ENCODE measurements at regions not wholly inside any gene's neighbourhood (a gene's known extent, or its start where the extent isn't known, plus 50 kb on each side); places are given as distances from the start of the nearest gene placed in this dataset.

DNA sequence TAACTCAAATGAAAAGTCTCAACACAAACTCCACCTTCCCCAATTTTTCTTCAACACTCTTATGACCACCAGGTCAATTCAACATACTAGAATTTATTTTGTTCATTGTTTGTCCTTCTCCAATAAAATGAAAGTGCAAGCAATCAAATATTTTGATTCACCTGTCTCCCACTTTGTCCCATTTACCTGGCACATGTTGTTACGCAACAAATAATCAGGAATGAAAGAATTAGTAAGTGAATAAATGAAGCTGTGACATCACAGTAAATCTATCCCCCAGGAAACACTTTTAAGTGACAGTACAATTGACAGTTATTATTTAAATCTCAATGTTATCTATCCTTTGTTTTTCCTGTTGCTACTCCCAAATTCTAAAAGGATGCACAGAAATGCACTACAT is 393.7 kb upstream of the OPRM1 start:
- DNase-seq (ENCODE audit: low read depth in 1 of 2, low spot score in 1 of 2), result no peak

- DNase-seq (ENCODE audit: low read depth in 1 of 2, low spot score in 1 of 2), result no peak
Observed at GRCh38 chr6:153644000-153644399, 395.0 kb upstream of the OPRM1 start.

- no peak for DNase-seq (ENCODE audit: low read depth in 1 of 2, low spot score in 1 of 2)
Observed at GRCh38 chr6:153634416-153634815, 404.6 kb upstream of the OPRM1 start.

DNA sequence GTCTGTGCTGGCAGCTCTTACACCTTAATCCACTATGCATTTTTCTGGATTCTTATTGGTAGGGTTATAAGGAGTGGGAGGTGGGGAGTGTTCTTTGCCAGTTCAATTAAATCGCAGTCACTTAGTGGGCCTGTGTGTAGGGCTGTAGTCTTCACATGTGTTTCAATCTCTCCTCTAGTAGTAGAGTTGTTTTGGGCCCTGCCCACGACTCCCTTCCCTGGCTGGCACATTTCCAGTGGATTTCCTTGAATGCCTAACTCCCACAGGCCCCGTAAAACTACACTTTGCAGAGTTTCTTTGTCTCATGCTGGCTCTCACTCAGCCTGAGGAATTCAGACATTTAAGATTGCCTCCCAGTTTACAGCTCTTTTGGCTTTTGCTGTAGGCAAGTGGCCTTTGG is 414.0 kb upstream of the OPRM1 start:
- no peak for DNase-seq (ENCODE audit: low read depth in 1 of 2, low spot score in 1 of 2)

DNA sequence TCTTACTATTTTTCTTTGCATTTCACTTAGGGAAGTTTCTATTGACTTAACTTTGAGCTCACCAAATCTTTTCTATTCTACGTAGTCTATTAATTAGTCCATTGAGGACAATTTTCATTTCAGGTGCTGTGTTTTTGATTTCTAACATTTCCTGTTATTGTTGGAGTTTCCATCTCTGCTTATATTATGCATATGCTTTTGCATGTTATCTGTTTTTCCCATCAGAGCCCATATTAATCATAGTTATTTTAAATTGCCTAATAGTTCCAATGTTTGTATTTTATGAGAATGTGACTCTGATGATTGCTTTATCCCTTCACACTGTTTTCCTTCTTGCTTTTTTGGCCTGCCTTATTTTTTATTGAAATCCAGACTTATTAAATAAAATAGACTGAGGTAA is 414.5 kb upstream of the OPRM1 start:
- DNase-seq (ENCODE audit: low read depth in 1 of 2, low spot score in 1 of 2), result no peak

DNA sequence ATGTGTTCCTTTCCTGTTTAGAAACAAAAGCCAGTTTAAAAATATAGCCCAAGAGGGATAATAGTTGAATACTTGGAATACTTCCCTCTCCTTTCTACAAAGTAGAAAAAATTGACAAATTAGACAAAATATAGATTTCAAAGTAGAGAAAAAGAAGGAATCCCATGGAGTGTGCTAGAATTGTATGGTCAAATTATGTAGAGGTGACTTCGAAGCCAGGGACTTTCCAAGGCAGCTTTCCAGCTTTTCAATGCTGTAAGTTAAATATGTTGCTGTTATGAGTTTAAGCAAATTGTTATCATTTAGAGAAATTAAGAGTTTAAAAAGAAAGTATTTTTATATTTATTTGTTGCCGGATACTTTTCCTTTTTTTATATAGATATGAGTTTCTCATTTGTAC is 415.5 kb upstream of the OPRM1 start:
- no peak for DNase-seq (ENCODE audit: low read depth in 1 of 2, low spot score in 1 of 2)

DNA sequence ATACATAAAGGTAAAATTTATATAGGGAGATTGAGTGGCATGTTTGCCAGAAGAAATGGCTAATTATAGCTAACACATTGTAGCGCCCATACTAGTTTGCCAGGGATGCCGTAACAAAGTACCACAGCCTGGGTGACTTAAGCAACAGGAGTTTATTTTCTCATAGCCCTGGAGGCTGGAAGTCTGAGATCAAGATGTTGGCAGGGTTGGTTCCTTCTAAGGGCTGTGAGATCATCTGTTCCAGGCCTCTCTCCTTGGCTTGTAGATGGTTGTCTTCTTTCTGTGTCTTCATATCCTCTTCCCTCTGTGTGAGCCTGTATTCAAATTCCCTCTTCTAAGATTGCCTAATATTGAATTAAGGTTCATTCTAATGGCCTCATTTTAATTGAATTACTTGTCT is 417.5 kb upstream of the OPRM1 start:
- no peak for DNase-seq (ENCODE audit: low read depth in 1 of 2, low spot score in 1 of 2)

DNA sequence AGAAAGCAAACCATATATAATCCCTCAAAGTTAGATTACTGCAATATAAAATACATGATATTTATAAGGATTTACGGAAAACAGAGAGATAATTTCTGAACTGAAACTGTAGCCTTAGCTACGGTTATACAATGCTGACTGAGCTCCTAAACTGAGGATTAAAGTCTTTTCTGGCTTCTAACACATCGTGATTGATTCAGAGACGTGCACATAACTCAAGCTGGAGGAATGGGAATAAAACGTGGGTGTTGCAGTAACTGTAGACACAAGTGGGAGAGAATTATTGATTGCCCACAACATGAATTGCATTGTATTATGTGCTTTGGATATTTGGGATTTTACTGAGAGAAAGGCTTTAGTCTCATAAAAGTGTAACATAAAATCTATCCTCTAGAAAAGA is 418.0 kb upstream of the OPRM1 start:
- no peak for DNase-seq (ENCODE audit: low read depth in 1 of 2, low spot score in 1 of 2)

DNA sequence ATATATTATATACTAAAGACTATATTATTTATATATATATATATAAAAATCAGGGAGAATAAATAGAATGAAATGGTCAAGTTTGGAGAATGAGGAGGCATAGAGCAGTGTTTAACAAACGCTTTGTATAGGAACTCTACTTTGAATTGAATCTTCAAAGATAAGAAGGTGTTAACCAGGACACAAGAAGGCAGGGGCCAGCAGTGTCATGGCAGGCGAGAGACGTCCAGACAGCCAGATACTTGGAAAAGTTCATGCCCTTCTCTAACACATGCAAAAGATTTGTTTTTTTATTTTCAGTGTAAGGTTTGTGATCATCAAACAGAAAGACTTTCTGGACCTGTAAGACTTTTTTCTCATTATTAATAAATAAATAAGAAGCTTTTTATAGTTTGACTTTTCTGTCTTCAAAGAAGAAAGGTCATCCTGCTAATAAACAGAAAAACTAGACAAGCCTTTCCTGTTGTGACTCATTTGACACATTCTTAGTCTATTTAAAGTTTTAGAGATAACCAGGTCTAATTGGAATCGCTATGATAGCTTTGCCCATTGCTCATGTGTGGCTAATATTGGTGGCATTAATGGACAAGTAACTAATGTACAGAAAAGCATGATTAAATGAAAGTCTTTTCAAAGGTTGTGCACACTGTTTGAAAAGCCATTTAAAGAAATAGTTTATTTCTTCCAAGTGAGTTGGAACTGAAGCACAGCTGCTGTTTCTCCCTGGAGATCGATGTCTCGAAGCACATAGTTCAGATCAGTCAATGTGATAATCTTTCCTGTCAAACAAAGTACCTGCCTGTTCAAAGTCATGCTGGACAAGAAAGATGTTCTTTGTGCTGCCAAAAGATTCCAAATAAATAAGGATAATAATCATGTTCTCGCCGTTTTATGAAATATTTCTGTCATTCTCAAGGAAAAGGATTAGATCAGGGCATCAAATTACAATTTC is 420.4 kb upstream of the OPRM1 start:
- no peak for DNase-seq (ENCODE audit: low read depth in 1 of 2, low spot score in 1 of 2)

GRCh38 chr6:153616506-153616905 is 422.5 kb upstream of the OPRM1 start:
- DNase-seq (ENCODE audit: low read depth in 1 of 2, low spot score in 1 of 2), result no peak

DNA sequence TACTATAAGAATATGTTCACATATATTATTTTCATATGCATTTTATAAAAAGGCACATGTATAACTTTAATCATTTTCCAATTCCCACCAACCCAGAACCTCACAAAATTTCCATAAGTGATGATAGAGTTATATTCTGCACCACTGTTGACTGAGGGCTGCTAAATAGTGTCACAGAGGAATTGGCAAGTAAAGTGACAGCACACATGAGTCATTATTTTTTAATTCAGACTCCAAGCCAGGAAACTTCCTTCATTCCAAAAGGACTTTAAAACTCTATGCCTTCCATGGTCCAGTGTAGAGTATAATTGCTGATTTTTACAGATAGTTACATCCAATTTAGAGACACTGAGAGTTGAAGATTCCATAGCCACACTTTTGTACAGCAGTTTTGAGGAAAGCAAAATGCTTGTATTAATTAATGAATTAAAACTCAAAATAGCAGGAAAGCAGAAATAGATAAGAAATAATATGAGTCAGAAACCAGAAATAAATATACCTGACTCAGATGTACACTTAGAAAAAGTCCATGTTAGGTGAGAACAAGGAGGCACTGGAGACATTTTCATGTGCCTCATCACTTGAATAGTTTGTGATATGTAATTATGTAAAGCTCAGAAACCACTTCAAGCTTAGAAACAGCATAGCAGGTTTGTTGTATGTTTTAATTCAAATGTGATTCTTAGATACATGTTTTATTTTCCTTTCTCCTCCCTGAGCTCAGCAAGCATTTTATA is 425.2 kb upstream of the OPRM1 start:
- no peak for DNase-seq (ENCODE audit: low read depth in 1 of 2, low spot score in 1 of 2)

- DNase-seq (ENCODE audit: low read depth in 1 of 2, low spot score in 1 of 2), result no peak
Observed at GRCh38 chr6:153602401-153602800, 436.6 kb upstream of the OPRM1 start.

DNA sequence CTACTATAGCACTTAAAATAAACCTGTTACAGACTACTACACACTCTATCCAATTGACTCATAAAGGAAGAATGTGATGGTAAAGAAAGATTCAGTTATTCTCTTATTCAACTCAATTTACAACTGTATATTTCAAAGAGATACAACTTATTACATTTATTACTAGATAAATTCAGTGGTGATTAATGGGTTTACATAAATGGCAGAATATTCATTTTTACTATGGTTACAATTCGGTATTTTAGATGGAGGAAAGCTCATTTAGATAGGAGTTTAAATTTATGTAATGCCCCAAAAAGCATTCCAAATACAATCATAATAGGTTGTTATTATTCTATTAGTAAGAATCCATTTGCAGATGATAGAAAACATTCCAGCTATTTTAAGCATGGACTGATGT is 439.1 kb upstream of the OPRM1 start:
- DNase-seq (ENCODE audit: low read depth in 1 of 2, low spot score in 1 of 2), result no peak

- DNase-seq (ENCODE audit: low read depth in 1 of 2, low spot score in 1 of 2), result no peak
Observed at GRCh38 chr6:153595903-153596302, 443.1 kb upstream of the OPRM1 start.

DNA sequence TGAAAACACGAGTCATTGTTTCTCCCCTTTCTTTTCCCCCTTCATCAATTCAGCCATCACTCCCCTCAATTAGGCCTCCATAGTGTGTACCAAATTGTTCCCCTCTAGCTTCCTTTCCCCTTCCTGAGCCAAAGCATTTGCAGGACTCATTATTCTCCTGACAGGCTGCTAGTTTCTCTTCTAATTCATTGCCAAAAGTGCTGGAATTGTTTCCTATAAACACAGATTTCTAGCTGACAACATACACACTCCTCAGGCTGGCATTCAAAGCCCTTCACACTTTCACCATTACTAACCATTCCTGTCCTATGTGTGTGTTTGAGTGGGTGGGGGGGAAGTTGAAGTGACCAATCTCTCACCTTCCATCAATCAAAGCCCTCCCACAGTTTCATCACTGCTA is 444.2 kb upstream of the OPRM1 start:
- DNase-seq (ENCODE audit: low read depth in 1 of 2, low spot score in 1 of 2), result no peak

DNA sequence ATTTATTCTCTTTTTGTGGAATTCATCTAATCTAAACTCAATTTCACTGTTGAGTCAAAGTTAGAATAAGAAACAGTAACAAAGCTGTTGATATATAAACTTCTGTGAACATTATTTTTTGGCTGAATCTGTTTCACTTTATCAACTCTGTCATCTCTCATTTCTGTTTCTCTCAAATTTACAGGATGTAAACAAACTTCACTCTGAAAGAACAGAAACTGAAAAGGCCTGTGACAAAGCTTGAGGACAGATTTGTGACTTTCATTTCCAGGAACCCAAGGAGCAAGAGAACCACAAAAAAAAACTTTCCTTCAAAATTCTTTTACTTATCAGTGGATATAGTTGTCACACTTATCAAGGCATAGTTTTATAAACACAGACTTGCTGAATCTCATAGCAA is 447.9 kb upstream of the OPRM1 start:
- no peak for DNase-seq (ENCODE audit: low read depth in 1 of 2, low spot score in 1 of 2)

DNA sequence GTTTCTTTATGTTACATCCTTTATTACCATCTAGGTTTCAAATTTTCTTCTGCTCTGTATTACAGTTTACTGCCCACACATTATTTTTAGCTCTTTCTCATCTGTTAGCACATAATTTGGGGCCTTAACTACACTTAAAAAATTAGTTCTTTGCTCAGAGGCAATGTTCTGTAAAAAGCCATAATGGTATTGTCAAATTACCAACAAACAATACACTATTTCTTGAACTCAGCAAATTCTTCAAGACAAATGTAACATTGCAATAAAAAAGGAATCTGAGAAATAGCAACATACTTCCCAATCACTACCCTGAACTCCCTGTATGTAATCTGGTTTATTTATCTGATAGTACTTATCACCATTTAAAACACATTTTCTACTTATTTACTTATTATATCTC is 448.6 kb upstream of the OPRM1 start:
- no peak for DNase-seq (ENCODE audit: low read depth in 1 of 2, low spot score in 1 of 2)

- no peak for DNase-seq (ENCODE audit: low read depth in 1 of 2, low spot score in 1 of 2)
Observed at GRCh38 chr6:153588330-153588729, 450.7 kb upstream of the OPRM1 start.

- DNase-seq (ENCODE audit: low read depth in 1 of 2, low spot score in 1 of 2), result no peak
Observed at GRCh38 chr6:153583685-153584084, 452.6 kb upstream of the RGS17 start.

DNA sequence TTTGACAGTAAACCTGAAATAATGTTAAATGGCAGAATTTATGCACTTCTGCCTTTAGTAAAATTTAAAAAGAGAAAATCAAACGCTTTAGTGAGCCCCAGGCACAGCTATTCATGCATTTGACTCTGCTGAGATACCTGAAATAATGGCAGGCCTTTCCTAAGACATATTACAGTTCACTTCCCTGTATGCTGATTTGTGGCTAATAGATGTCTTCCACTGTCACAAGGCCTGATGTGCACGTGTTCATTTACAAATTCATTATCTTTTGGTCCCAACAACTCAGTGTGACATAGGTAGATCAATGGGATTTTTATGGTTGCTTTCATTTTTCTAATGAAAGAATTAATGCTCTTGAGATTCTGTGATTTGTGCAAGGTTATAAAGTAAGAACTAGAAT is 449.7 kb upstream of the RGS17 start:
- no peak for DNase-seq (ENCODE audit: low read depth in 1 of 2, low spot score in 1 of 2)

- DNase-seq (ENCODE audit: low read depth in 1 of 2, low spot score in 1 of 2), result no peak
Observed at GRCh38 chr6:153575528-153575927, 444.4 kb upstream of the RGS17 start.

DNA sequence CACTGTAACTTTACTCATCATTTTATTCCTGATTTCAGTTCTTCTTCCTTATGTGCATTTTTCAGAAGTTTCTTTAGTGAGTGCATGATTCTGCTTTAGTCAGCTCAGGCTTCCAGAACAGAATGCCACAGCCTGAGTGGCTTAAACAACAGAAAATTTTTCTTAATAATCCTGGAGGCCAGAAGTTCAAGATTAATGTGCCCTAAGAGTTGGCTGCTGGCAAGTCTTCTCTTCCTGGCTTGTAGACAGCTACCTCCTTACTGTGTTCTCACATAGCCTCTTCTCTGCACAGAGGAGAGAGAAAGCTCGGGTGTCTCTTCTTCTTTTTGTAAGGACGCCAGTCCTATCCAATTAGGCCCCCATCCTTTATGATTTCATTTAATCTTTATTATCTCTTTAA is 443.1 kb upstream of the RGS17 start:
- no peak for DNase-seq (ENCODE audit: low read depth in 1 of 2, low spot score in 1 of 2)

GRCh38 chr6:153572371-153572770 is 441.3 kb upstream of the RGS17 start:
- no peak for DNase-seq (ENCODE audit: low read depth in 1 of 2, low spot score in 1 of 2)
